K562 (cell line): ENCODE measurements at regions not wholly inside any gene's neighbourhood (a gene's known extent, or its start where the extent isn't known, plus 50 kb on each side); places are given as distances from the start of the nearest gene placed in this dataset.

Experiments
- BCL6 ChIP-seq: fragments of 250-450 bp; sonication (Bioruptor Pico); IDR thresholded peaks from 2 replicates; pipeline ENCODE4 v1.4.0; 2020
- CBFA2T2 ChIP-seq: fragments of 450-650 bp; conservative IDR thresholded peaks from 2 replicates; pipeline ENCODE4 v1.6.1; 2017; ENCODE audit warnings: mild to moderate bottlenecking
- CTCF ChIP-seq, 3 experiments: IDR thresholded peaks in 2 of 3; conservative IDR thresholded peaks in 1 of 3; 2 replicates each; pipeline ENCODE4 v1.5.1; 2011 to 2012; ENCODE audit warnings: low read length in 3 of 3, mild to moderate bottlenecking in 3 of 3, control low read depth in 2 of 3, improper control_type of control experiment in 1 of 3, inconsistent platforms in 1 of 3, low read depth in 1 of 3, mixed read lengths in 1 of 3, moderate library complexity in 1 of 3; ENCODE audit not compliant: insufficient read depth in 2 of 3
- FOSL1 ChIP-seq: fragments of 200-800 bp; sonication (Bioruptor generic); conservative IDR thresholded peaks from 2 replicates; pipeline ENCODE4 v1.6.1; 2016; ENCODE audit warnings: missing genetic modification characterization, missing compliant biosample characterization
- FOXK2 ChIP-seq, 2 experiments: fragments of 450-650 bp; IDR thresholded peaks in 1 of 2; conservative IDR thresholded peaks in 1 of 2; 2 replicates each; pipeline ENCODE4 v1.6.1; 2016; ENCODE audit warnings: low read depth in 2 of 2, mild to moderate bottlenecking in 1 of 2
- GABPA ChIP-seq: fragments of 200-800 bp; sonication (Bioruptor generic); conservative IDR thresholded peaks from 2 replicates; pipeline ENCODE4 v1.6.1; 2016; ENCODE audit warnings: low read depth, missing genetic modification characterization, missing compliant biosample characterization
- RFX1 ChIP-seq: fragments of 450-650 bp; IDR thresholded peaks from 2 replicates; pipeline ENCODE4 v1.6.1; 2016; ENCODE audit warnings: mild to moderate bottlenecking, moderate library complexity
- SRSF1 ChIP-seq: fragments of 200-400 bp; formaldehyde crosslinking; IDR thresholded peaks from 2 replicates; pipeline ENCODE4 v1.6.1; 2017; ENCODE audit warnings: mild to moderate bottlenecking, low read depth, low read length, moderate library complexity
- TAF1 ChIP-seq: IDR thresholded peaks from 2 replicates; pipeline ENCODE4 v1.6.1; 2011; ENCODE audit warnings: mild to moderate bottlenecking, low read length, moderate library complexity; ENCODE audit not compliant: insufficient read depth, control insufficient read depth, severe bottlenecking; ENCODE audit errors: extremely low read depth

- TF ChIP-seq BCL6 (CRISPR knock-in tag): no peak
- no peak for TF ChIP-seq RFX1
- no peak for TF ChIP-seq FOXK2 (conservative IDR thresholded peaks at IDR 0.05 in 1 of 2, IDR thresholded peaks at IDR 0.05 in 1 of 2; ENCODE audit: low read depth in 2 of 2)
- TF ChIP-seq CTCF (IDR thresholded peaks at IDR 0.05 in 2 of 3, conservative IDR thresholded peaks at IDR 0.05 in 1 of 3; ENCODE audit: insufficient read depth in 2 of 3, low read depth in 1 of 3, low read length in 3 of 3): no peak
- TF ChIP-seq SRSF1: no peak
- TF ChIP-seq CBFA2T2: no peak
- no peak for TF ChIP-seq FOSL1 (tag)
- no peak for TF ChIP-seq GABPA (tag)
- no peak for TF ChIP-seq TAF1
These were observed 1223.1 kb upstream of the ZEB2 start for GRCh38 chr2:145743011-145743410.
